Kidney (tissue), 13 donors: ENCODE measurements at regions not wholly inside any gene's neighbourhood (a gene's known extent, or its start where the extent isn't known, plus 50 kb on each side); places are given as distances from the start of the nearest gene placed in this dataset.

Experiments
- DNase-seq, 5 donors: peaks; one replicate each; pipeline ENCODE4 v3.0.0-alpha.2; 2013 to 2020
- FAIRE-seq: peaks from 2 replicates; lab custom pipeline; 2012; peaks lifted over from hg19 to GRCh38; lab: Jason Lieb, UNC
- H3K27ac ChIP-seq, 2 donors: one replicate each; pipeline ENCODE4 v1.7.0; 2013; ENCODE audit warnings: low read depth in 2 of 2, low read length in 2 of 2, inconsistent platforms in 1 of 2
- H3K27me3 ChIP-seq: one replicate; pipeline ENCODE4 v1.7.1; 2013; ENCODE audit warnings: low read length, inconsistent platforms; ENCODE audit not compliant: control insufficient read depth, insufficient read depth
- H3K36me3 ChIP-seq, 3 donors: one replicate each; pipeline versions ENCODE4 v1.7.0 to v1.7.1; 2013; ENCODE audit warnings: low read length in 3 of 3, control low read depth in 1 of 3, inconsistent platforms in 1 of 3; ENCODE audit not compliant: insufficient read depth in 3 of 3, control insufficient read depth in 2 of 3
- H3K4me1 ChIP-seq, 3 donors: one replicate each; pipeline versions ENCODE4 v1.7.0 to v1.7.1; 2013; ENCODE audit warnings: low read length in 3 of 3, inconsistent platforms in 1 of 3, low read depth in 1 of 3; ENCODE audit not compliant: control insufficient read depth in 2 of 3, insufficient read depth in 2 of 3
- H3K4me3 ChIP-seq, 3 donors: one replicate each; pipeline versions ENCODE4 v1.7.0 to v1.8.1; 2013; ENCODE audit warnings: low read length in 3 of 3, control low read depth in 1 of 3, inconsistent platforms in 1 of 3
- H3K9ac ChIP-seq, 3 donors: one replicate each; pipeline versions ENCODE4 v1.7.0 to v1.7.1; 2013; ENCODE audit warnings: low read length in 3 of 3, control low read depth in 1 of 3, inconsistent platforms in 1 of 3
- H3K9me3 ChIP-seq, 3 donors: one replicate each; pipeline versions ENCODE4 v1.7.0 to v1.7.1; 2013; ENCODE audit warnings: low read length in 3 of 3, control low read depth in 1 of 3, inconsistent platforms in 1 of 3; ENCODE audit not compliant: control insufficient read depth in 2 of 3, insufficient read depth in 1 of 3
- CTCF ChIP-seq: IDR thresholded peaks from 3 replicates; pipeline ENCODE4 v1.5.1; 2012; ENCODE audit warnings: mild to moderate bottlenecking, moderate library complexity, borderline replicate concordance; ENCODE audit not compliant: insufficient read depth; ENCODE audit errors: extremely low read depth
- intact Hi-C: fragments of 100-400 bp; cut with DNase I; formaldehyde crosslinking; loops from one replicate; pipeline ENCODE4 v1.11.1; 2022
- donor health status: control.
- donor health status: control.
- donor health status: control.
- donor health status: control.
- donor health status: control.
- donor health status: DM: yes; HTN: yes; CAD: no.
- donor health status: Normal renal cell carcinoma (clear cell type).

GRCh38 chrX:42220083-42220482 lies 296.7 kb upstream of the CASK start:
- Histone ChIP-seq H3K9me3 (no peaks in the 10 kb centered on the region), H3K27ac (no peak overlapping the region), H3K4me3 (no peak overlapping the region), H3K9ac (no peak overlapping the region), H3K4me1 (no peaks in the 10 kb centered on the region), H3K27me3 (no peaks in the 10 kb centered on the region), H3K36me3 (no peaks in the 10 kb centered on the region)
- DNase-seq (peak in 3 of 5 donors; percentile 11 to 20 (median 12)), FAIRE-seq (no peak)
- intact Hi-C loops, result no loop called here
- no peak for TF ChIP-seq CTCF

GRCh38 chrX:42219231-42219630 lies 295.9 kb upstream of the CASK start:
- Histone ChIP-seq H3K36me3 (no peaks in the 10 kb centered on the region), H3K4me1 (no peaks in the 10 kb centered on the region), H3K27ac (no peak overlapping the region), H3K9ac (no peak overlapping the region), H3K27me3 (no peaks in the 10 kb centered on the region), H3K4me3 (no peak overlapping the region), H3K9me3 (no peaks in the 10 kb centered on the region)
- DNase-seq (no peak), FAIRE-seq (no peak)
- intact Hi-C loops, result no loop called here
- TF ChIP-seq CTCF, result no peak

- no peaks in the 10 kb centered on the region for H3K36me3 ChIP-seq
- no peak overlapping the region for H3K4me3 ChIP-seq
- H3K27ac ChIP-seq, result no peak overlapping the region
- DNase-seq (no peak), FAIRE-seq (no peak)
- H3K4me1 ChIP-seq, result no peaks in the 10 kb centered on the region
- intact Hi-C loops, result no loop called here
- H3K9ac ChIP-seq, result no peak overlapping the region
- H3K9me3 ChIP-seq, result no peaks in the 10 kb centered on the region
- no peaks in the 10 kb centered on the region for H3K27me3 ChIP-seq
- TF ChIP-seq CTCF, result no peak
Observed at GRCh38 chrX:42195506-42195905, 272.2 kb upstream of the CASK start.

GRCh38 chrX:42189576-42189975 lies 266.2 kb upstream of the CASK start:
- Histone ChIP-seq H3K9ac (no peak overlapping the region), H3K27me3 (no peaks in the 10 kb centered on the region), H3K9me3 (no peaks in the 10 kb centered on the region), H3K36me3 (no peaks in the 10 kb centered on the region), H3K27ac (no peak overlapping the region), H3K4me3 (no peak overlapping the region), H3K4me1 (no peaks in the 10 kb centered on the region)
- FAIRE-seq (no peak), DNase-seq (no peak)
- intact Hi-C loops, result no loop called here
- no peak for TF ChIP-seq CTCF
